ENCODE measurements at regions not wholly inside any gene's neighbourhood (a gene's known extent, or its start where the extent isn't known, plus 50 kb on each side); places are given as distances from the start of the nearest gene placed in this dataset.
"Not testable (repeated sequence)": the region's sequence is repeated elsewhere in the genome, so short reads cannot be mapped to it uniquely, and the experiment has no call there.

DNA sequence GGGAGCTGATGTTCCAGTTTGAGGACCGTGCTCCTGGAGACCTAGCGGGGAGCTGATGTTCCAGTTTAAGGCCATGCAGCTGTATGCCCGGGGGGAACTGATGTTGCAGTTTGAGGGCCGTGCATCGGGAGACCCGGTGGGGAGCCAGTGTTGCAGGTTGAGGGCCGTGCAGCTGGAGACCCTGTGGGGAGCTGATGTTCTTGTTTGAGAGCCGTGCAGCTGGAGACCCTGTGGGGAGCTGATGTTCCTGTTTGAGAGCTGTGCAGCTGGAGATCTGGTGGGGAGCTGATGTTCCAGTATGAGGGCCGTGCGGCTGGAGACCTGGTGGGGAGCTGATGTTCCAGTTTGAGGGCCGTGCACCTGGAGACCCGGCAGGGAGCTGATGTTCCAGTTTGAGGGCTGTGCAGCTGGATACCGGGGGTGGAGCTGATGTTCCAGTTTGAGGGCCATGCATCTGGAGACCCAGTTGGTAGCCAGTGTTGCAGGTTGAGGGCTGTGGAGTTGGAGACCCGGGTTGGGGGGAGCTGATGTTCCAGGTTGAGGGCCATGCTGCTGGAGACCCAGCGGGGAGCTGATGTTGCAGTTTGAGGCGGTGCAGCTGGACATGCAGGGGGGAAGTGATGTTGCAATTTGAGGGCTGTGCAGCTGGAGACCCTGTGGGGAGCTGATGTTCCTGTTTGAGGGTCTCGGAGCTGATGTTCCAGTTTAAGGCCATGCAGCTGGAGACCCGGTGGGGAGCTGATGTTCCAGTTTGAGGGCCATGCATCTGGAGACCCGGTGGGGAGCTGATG is 64.4 kb upstream of the APOD start:
- not testable (repeated sequence) for TF ChIP-seq POLR2AphosphoS5, POLR2A (IDR thresholded peaks at IDR 0.05; ENCODE audit: low read depth, low read length)
